ENCODE measurements at regions not wholly inside any gene's neighbourhood (a gene's known extent, or its start where the extent isn't known, plus 50 kb on each side); places are given as distances from the start of the nearest gene placed in this dataset.

- Histone ChIP-seq H3K4me2 (ENCODE audit: low read depth, low read length) (no peak overlapping the region), H3K9me2 (replicated peaks; ENCODE audit: insufficient read depth, low read length) (no peaks in the 10 kb centered on the region), H3F3A (ENCODE audit: insufficient read depth, low read length) (no peaks in the 10 kb centered on the region), H3K27me3 (replicated peaks; ENCODE audit: insufficient read depth, low read length) (no peaks in the 10 kb centered on the region), H2AFZ (ENCODE audit: low read length) (no peak overlapping the region), H3K4me1 (ENCODE audit: low read length) (no peaks in the 10 kb centered on the region), H4K20me1 (ENCODE audit: insufficient read depth, low read length) (no peaks in the 10 kb centered on the region), H3K4me3 (ENCODE audit: low read length) (no peak overlapping the region), H3K36me3 (replicated peaks; ENCODE audit: insufficient read depth, low read length) (no peaks in the 10 kb centered on the region), H3K27ac (ENCODE audit: low read length) (no peak overlapping the region), H3K9me3 (replicated peaks; ENCODE audit: insufficient read depth, low read length) (no peaks in the 10 kb centered on the region), H3K79me2 (ENCODE audit: low read length) (no peaks in the 10 kb centered on the region), H3K9ac (ENCODE audit: low read length) (no peak overlapping the region)
- DNase-seq, result no peak
- TF ChIP-seq EZH2 (optimal IDR thresholded peaks at IDR 0.05; ENCODE audit: low read depth, low read length) (no peak), EZH2phosphoT487 (IDR thresholded peaks at IDR 0.05; ENCODE audit: low read length) (no peak)
- TF ChIP-seq, protein P1, sequence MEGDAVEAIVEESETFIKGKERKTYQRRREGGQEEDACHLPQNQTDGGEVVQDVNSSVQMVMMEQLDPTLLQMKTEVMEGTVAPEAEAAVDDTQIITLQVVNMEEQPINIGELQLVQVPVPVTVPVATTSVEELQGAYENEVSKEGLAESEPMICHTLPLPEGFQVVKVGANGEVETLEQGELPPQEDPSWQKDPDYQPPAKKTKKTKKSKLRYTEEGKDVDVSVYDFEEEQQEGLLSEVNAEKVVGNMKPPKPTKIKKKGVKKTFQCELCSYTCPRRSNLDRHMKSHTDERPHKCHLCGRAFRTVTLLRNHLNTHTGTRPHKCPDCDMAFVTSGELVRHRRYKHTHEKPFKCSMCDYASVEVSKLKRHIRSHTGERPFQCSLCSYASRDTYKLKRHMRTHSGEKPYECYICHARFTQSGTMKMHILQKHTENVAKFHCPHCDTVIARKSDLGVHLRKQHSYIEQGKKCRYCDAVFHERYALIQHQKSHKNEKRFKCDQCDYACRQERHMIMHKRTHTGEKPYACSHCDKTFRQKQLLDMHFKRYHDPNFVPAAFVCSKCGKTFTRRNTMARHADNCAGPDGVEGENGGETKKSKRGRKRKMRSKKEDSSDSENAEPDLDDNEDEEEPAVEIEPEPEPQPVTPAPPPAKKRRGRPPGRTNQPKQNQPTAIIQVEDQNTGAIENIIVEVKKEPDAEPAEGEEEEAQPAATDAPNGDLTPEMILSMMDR (IDR thresholded peaks at IDR 0.05; ENCODE audit: low read length), result no peak
These were observed 341.7 kb upstream of the ADGRL2 start for GRCh38 chr1:81459043-81459442.

DNA sequence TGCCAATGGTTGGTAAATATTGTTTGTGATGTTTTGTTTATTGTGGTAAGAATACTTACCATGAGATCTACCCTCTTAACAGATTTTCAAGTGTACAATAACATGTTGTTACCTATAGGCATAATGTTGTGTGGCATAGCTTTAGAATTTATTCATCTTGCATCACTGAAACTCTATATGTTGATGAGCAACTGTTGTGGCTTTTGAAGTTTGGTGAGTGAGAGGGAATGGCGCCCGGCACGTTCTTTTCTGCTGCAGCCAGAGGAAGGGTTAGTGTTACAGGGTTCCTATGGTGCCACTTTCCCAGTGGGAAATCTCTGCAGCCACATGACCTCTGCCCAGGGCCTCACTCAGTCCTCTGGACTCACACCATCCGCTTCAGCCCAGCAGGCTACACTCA lies 342.5 kb upstream of the ADGRL2 start:
- H3K4me3 ChIP-seq (ENCODE audit: low read length), result no peak overlapping the region
- no peak for DNase-seq
- H3K9me2 ChIP-seq (replicated peaks; ENCODE audit: insufficient read depth, low read length), result no peaks in the 10 kb centered on the region
- H3K4me2 ChIP-seq (ENCODE audit: low read depth, low read length), result no peak overlapping the region
- H3K27me3 ChIP-seq (replicated peaks; ENCODE audit: insufficient read depth, low read length), result no peaks in the 10 kb centered on the region
- TF ChIP-seq EZH2phosphoT487 (IDR thresholded peaks at IDR 0.05; ENCODE audit: low read length), result no peak
- TF ChIP-seq, protein P1 (IDR thresholded peaks at IDR 0.05; ENCODE audit: low read length), result no peak
- no peak for TF ChIP-seq EZH2 (optimal IDR thresholded peaks at IDR 0.05; ENCODE audit: low read depth, low read length)
- no peaks in the 10 kb centered on the region for H3K9me3 ChIP-seq (replicated peaks; ENCODE audit: insufficient read depth, low read length)
- no peak overlapping the region for H2AFZ ChIP-seq (ENCODE audit: low read length)
- H3K27ac ChIP-seq (ENCODE audit: low read length), result no peak overlapping the region
- H3K4me1 ChIP-seq (ENCODE audit: low read length), result no peaks in the 10 kb centered on the region
- no peaks in the 10 kb centered on the region for H3K36me3 ChIP-seq (replicated peaks; ENCODE audit: insufficient read depth, low read length)
- H3K9ac ChIP-seq (ENCODE audit: low read length), result no peak overlapping the region
- no peaks in the 10 kb centered on the region for H4K20me1 ChIP-seq (ENCODE audit: insufficient read depth, low read length)
- H3K79me2 ChIP-seq (ENCODE audit: low read length), result no peaks in the 10 kb centered on the region
- H3F3A ChIP-seq (ENCODE audit: insufficient read depth, low read length), result no peaks in the 10 kb centered on the region

- Histone ChIP-seq H2AFZ (ENCODE audit: low read length) (no peak overlapping the region), H3K27ac (ENCODE audit: low read length) (no peak overlapping the region), H3K36me3 (replicated peaks; ENCODE audit: insufficient read depth, low read length) (no peaks in the 10 kb centered on the region; the same call in 1 of the 2 replicates), H4K20me1 (ENCODE audit: insufficient read depth, low read length) (no peaks in the 10 kb centered on the region), H3K9me2 (replicated peaks; ENCODE audit: insufficient read depth, low read length) (no peaks in the 10 kb centered on the region), H3K4me3 (ENCODE audit: low read length) (no peak overlapping the region), H3K79me2 (ENCODE audit: low read length) (no peaks in the 10 kb centered on the region), H3K4me1 (ENCODE audit: low read length) (no peaks in the 10 kb centered on the region), H3K9ac (ENCODE audit: low read length) (no peak overlapping the region), H3K4me2 (ENCODE audit: low read depth, low read length) (no peak overlapping the region), H3K9me3 (replicated peaks; ENCODE audit: insufficient read depth, low read length) (no peaks in the 10 kb centered on the region), H3F3A (ENCODE audit: insufficient read depth, low read length) (no peaks in the 10 kb centered on the region), H3K27me3 (replicated peaks; ENCODE audit: insufficient read depth, low read length) (no peaks in the 10 kb centered on the region)
- no peak for DNase-seq
- no peak for TF ChIP-seq EZH2phosphoT487 (IDR thresholded peaks at IDR 0.05; ENCODE audit: low read length)
- no peak for TF ChIP-seq EZH2 (optimal IDR thresholded peaks at IDR 0.05; ENCODE audit: low read depth, low read length)
- TF ChIP-seq, protein P1 (IDR thresholded peaks at IDR 0.05; ENCODE audit: low read length), result no peak
These were observed 345.3 kb upstream of the ADGRL2 start for GRCh38 chr1:81455481-81455880.

Data from MM.1S (cell line).